ENCODE measurements at regions not wholly inside any gene's neighbourhood (a gene's known extent, or its start where the extent isn't known, plus 50 kb on each side); places are given as distances from the start of the nearest gene placed in this dataset.
A peak's percentile ranks its signal among the peaks of the same experiment; 100 is the strongest.

DNA sequence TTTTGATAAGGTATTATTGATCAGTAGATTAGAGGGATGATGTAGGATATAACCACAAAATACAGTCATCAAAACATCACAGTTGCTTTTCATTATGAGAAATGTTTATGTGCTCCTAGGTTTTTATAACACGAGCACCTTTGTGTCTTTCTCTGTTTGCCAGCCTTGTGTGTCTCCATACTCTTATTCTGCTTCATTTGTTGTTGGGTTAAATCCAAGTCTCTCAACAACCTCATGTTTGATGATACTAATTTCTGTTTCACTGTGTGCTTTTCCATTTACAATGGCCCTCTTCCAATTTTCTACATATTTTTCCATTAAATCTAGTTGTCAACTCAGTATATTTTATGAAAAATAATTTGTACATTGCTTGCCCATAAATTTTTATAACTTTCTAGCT, 107.7 kb upstream of the POU2AF2 start:
- DNase-seq: no peak

DNA sequence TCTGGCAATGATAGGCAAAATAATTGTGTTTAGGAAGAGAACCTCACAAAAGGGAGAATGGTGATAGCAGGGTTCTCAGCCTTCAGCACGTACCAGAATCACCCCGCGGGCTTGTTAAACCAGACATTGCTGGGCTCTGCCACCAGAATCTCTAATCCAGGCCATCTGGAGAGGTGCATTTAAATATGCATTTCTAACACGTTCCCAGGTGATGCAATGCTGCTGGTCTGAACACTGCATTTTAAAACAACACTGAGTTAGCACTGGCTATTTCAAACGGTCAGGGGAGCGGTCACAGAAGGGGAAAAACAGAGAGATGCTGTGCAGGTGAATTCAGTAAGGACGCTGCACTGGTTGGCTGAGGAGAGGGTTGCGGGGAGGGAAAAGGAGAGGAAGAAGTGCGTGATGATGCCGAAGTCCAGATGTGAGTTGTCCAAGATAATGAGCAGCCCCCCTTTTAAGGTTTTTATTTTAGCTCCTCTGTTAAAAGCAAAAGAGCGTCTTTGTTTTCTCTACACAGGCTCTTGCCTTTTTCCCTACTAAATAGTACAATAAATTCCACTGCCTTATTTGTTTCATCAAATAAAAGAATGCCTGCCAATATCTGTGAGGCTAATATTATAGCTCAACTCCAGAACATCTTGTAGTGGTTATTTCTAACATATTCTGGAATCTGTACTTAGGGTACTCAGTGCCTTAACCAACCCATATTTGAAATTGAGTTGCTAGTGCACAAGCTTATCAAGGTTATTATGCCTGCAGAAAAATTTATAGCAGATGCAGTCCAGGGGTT, 109.6 kb upstream of the POU2AF2 start:
- no peak for DNase-seq

DNA sequence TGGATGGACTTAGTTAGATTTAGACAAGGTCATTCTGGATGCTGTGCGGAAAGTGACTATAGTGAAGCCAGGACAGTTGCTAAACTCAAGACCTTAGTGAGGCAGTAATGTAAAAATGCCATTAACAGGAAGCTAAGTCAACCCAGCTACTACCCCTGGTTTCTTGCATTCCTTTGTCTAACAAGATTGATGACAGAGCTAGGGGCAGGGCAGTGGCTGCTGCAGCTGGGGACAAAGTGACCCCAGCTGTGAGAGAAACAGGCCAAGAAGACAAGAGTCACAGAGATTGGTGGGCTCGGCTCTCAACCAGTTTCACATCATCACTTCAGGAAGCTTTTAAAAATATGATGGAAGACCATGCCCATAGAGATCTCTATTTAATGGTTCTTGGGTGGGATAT, 110.4 kb upstream of the POU2AF2 start:
- DNase-seq: no peak

DNA sequence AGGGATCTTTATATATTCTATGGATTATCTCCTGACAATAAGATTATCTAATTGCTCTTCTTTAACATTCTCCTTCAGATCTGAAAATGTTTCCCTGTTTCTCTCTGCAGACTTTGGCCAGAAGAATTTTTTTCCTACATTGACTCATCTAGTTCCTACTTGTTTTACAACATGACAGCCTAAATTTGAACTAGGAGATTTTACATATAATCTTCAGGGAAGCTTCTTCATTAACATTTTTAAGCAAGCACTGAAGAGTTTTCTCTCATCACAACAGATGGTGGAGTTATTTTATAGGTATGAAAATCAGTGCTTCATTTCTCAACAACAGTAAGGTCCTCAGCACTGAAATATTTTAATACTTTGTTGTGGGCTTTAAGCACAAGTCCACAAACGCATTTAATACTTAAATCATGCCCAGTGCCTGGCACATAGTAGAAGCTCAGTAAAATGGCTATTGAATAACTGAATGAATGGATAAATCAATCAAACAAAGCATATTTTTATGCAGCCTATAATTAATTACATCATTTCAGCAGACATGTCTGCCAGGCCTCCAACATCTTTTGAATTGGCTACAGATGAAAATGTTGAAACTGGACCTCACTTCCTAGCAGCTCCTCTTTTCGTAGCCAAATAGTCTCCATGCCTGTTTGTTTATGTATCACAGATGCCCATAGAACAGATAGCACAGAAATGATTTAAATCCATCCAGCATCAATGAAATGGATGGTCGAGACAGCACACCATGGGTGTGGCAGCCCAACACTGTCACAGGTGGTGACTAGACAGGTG, 117.3 kb upstream of the POU2AF2 start:
- DNase-seq: no peak

DNA sequence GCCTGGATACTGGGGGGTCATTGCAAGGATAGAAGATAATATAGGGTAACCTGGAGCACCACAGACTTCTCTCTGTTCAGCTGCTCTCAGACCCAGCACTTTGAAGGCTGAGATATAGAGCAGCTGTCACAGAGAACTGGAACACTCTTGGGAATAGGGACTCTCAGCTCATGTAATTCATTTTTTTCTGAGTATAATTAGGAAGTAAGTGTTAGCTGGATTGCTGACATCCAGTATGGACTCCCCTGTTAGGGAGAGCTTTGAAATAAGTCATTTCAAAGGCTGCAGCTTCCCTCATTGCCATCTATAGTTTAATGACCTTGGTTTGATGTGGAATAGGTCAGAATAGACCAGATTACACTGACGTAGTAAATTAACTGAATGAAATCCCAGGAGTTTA, 120.8 kb upstream of the POU2AF2 start:
- DNase-seq: no peak

DNA sequence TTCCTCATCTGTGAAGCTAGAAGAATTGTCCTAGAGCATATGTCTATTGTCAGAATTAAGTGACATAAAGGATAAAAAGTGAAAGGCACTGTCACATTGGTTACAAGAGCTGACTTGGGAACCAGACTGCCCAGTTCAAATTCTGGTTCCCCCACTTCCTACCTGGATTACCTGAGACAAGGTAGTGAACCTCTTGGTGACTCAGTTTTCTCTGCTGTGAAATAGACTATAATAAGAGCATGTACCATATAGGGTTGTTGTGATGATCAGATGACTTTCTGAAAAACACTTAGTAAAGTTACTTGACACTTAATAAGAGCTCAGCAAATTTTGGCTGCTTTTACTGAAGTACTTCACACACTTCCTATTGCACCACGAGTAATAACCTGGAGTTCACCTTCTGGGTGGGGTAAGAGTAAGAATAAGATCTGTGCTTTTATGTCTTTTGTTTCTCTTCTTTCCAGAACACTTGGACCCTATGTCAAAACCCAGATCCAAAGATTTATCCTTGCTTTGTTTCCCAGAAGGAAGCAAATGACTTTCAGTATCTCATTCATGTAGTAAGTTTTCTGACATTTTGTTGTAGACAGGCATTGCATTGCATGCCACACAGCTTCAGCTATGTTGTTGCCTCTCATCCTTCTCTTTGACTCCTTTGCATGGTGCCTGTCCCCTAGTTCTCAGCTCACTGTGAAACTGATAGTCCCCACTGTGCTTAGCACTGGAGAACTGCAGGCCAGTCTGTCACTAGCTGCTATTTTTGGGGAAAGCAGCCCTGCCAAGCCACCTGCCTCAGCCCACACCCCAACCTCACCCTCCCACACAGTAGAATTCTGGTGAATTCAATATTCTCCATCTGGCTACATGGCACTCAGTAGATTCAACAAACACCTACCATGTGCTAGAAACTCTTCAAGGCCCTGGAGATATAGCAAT, 121.8 kb upstream of the POU2AF2 start:
- DNase-seq: no peak

DNA sequence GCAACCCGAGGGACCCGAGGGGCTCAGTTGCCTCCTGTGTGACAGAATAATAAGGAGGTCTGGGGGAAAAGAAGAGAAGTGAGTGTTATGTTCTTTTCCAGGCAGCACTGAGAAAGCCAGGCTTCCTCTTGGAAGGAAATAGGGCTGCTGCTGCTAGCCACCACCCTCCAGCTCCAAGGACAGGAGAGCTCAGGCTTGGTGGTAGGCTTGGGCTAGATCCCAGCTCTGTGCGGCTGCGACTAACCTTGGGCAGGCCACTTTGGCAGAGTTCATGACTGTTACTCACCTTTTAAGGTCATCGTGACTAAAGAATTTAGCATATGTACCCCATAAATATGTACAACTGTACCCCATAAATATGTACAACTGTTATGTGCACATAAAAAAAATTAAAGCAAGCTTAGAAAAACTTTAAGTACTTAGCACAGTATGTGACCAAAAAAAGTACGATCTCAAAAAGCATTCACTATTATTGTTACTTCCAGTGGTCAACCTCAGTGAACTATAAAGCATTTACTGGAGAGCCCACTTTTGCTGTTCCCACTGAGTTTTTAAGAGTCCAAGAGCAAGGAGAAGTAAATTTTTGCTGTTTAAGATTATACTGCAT, 124.7 kb upstream of the POU2AF2 start:
- no peak for DNase-seq

DNA sequence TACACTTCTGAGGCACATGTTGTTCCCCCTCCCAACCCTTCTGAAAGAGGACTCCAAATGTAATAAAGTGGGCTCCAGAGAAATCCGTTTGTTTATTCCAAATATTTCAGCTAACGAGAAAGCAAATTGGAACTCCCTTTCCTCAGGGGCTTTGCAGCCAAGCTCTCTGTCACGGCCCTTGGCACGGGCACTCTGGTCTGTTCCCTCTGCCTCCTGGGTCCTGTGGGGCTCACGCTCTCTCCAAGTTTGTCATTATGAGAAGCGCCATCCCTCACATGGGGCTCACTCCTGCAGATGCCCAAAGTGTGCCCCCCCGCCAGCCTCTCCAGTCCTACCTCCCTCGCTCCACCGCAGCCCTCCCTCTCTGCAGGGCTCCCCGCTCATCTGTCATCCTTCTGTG, 125.4 kb upstream of the POU2AF2 start:
- DNase-seq: no peak

DNA sequence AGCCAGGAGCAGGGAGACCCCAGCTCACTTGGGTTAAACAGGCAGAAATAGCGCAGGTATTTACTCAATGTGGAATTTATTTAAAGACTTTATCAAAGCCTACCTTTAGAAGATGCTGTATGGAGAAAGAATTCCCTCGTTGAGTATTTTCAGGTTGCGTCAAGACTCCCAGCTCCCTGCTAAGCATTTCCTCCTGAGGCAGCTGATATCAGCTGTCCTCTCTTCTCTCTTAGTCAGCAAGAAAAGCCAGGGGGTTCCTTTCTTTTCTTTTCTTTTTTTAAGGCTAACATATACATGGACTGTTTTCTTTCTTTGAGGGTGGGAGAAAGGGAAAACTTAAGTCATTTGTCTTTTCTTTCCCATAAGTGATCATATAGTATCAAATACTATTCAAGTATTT, 125.8 kb upstream of the POU2AF2 start:
- DNase-seq: no peak

DNA sequence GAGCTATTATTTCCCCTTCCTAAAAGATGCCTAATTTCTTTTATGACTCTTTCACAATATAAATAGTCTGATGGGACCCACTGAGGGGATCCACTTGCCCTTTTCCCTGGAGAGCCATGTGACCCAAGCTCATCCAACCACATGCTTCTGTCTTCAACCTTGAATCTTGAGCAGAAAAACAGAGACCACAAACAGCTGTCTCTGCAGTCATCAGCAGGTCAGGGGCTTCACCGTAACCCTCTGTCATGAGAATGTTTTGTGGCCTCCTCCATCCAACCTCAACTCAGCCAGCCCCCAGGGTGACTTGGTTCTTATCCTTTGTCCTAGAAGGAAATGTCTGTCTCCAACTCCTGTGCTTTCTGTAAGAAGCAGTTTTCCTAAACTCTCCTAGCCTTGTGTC, 129.6 kb upstream of the POU2AF2 start:
- no peak for DNase-seq

DNA sequence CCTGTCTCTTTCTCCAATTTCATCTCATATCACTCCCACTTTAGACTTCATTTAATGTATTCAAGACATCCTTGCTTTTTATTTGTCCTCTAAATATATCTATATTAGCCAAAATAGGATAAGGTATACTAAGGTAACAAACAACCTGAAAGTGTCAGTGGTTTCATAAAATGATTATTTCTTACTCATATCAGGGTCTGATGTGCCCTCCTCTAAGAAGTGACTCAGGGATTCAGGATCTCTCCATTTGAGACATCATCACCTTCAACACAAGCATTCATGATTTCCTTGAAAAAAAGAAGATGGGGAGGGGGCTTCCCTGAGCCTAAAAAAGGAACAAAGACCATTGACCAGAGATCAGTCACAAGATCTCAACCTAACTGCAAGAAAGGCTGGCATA, 131.4 kb upstream of the POU2AF2 start:
- no peak for DNase-seq

DNA sequence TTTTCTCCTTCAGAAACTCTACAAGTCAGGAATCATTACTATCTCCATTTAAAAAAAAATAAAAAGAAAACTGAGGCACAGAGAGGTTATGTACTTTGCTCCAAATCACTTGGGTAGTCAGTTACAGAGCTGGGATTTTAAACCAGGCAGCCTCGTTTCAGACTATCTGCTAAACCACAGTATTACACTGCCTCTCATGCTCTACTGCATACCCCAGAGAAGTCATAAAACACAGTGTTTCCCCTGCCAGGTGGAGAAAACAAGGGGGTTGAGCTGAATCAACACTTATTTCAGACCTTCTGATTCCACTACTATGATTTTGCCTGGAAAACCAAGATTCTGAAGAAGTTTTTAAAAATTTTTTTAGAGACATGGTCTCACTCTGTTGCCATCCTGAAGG, 132.9 kb upstream of the POU2AF2 start:
- no peak for DNase-seq

DNA sequence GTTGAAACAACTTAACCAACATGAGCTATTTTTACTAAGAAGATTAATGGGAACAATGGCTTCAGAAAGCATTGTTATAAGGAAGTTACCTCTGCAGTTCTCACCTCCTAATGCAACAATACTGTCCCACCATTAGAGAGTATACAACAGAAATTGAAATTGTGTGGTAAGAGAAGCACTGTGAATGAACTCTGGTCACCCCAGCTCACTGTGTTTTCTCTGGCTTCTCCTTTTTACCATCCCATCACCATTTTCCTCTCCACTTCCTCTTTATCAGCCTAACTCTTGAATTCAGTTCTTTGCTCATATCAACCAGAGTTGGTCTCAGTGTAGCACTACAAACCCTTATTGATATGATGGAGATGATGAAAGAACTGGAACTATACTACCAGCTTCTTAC, 138.0 kb upstream of the POU2AF2 start:
- DNase-seq: no peak

DNA sequence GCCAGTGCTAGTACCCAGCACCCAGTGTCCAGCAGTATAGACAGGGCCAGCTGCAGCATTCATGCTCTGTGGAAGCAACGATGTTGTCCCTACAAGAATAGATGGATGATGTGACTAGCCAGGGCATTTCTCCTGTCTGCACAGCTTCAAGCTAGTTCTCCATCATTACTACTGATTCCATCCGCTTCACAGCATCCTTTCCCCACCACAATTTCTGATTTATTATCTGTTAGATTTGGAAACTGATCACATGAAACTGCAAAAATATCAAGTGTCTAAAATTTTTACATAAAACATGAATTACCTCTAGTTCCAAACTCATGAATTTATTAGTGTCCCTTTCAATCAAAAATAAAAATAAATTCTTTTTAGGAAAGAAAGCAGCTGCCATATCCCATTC, 138.9 kb upstream of the POU2AF2 start:
- no peak for DNase-seq

DNA sequence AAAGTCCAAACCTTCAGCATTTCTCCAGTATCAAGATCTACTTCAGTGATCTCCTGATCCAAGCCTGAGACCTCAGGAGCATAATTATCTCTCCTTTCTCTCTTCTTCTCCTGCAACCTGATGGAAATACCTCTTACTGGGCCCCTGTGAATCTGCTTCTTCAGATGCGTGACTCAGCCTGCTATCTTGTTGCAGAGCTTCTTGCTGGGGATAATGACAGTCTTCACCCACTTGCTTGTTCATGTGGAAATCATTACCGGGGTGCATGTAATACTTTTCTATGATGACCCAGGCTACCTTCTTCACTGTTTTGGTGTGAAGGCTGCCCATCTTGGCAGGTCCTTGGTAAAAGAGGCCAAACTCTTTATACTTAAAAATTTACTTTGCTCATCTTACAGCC, 140.0 kb upstream of the POU2AF2 start:
- DNase-seq: no peak

DNA sequence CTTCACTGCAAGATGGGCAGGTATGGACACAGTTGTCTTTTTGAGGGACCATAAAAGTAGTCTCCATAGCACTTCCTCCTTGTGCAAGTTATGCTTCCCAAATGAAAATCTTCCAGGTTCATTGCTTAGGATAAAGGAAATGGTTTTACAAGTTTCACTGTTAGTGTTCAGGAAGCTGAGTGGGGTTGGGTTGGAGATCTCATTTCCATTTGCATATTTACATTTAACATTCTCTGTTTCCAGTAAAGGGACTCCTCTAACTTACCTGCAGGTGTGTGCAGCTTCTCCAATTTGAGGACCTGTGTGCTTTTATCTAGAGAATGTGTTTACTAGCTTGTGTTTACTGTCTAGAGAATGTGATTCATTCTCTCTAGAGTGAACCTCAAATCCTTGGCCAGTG, 141.3 kb upstream of the POU2AF2 start:
- no peak for DNase-seq

DNA sequence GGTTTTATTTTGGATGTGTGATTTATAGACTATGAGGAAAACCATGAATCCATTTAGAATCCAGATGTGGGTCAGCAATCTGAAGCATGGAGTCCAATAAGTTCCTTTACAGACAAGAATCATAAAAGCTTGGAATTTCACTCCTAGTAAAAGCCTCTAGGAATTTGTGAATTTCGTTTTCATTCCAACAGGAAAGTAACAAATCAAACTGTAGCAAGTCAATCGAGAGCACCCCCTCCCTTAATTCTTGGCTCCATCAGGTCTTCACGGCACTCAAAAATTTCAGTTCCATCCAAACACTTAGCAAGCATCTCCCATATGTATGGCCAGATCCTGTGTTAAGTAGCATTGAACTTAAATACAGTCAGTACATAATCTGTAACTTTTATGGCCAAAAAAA, 143.6 kb upstream of the POU2AF2 start:
- DNase-seq: no peak

DNA sequence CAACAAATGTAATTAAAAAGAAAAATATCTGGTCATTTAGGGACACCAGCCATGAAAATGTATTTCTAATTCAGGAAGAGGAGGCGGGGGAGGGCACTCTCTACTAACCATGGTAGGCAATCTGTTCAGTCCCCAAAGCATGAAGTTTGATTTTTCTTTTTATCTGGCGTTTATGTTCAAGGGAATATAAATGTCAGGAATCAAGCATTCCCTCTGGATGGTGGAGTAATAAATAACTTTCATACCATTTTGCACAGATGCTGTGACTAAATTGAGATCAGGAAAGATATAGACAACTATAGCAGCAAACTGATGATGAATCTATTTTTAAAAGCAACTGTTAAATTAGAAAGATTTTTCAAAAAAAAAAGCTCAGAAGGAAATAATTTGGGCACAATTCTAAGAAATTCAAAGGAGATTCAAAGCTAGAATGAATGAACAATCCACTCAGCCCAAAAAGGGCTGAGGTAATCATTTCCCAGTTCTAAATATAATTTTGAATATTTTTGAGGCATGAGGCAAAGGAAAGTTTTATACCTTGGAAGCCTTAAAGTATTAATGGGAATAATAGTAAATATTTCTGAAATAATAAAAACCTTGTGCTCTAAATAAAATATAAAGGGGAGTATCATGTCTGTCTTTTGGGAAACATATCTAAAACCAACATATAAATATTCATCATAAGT, 146.4 kb upstream of the POU2AF2 start:
- DNase-seq: no peak

DNA sequence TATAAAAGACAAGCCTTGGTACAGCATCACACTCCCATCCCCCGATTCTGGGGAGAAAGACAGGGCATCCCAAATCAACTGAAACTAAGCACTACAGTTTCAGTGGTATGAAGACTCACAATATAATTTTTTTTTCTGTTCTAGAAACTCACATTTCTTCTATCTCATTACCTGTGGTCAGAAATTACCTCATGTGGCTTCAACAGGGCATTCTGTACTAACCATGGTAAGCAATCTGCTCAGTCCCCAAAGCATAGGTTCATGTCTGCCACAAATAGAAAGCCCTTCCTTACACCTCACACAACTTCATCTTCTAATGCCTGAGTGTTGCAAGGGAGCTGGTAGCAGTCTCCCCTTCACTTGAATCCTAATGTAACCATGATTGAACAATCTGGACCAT, 147.4 kb upstream of the POU2AF2 start:
- DNase-seq: no peak

DNA sequence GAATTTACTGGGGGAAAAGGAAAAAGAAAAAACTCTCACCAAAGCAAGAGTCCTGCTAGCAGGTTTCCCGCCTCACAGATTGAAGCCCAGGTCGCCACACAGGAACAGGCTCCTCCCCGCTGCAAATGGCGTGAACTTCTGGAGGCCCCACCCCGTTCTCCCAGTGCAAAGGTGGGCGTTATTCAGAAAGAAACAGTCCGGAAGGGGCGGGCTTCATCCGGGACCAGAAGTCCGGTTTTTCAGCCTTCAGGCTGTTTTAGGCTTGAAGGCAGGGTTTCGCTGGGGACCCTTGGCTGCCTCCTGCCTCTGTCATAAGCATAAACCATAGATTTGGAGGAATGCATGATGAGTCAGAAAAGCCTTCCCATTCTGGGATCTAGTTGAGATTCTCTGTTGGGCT, 148.3 kb upstream of the POU2AF2 start:
- DNase-seq: peak; percentile 82

DNA sequence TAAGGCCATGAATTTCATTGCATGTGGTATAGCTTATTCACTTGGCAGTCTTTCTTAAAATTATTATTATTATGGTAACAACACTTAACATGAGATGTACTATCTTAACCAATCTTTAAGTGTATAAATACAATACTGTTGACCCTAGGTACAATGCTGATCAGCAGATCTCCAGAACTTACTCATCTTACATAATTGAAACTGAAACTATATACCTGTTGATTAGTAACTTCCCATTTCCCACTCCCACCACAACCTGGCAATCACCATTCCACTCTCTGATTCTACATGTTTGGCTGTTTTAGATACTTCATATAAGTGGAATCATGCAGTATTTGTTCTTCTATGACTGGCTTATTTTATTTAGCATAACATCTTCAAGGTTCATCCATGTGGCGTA, 150.2 kb upstream of the POU2AF2 start:
- no peak for DNase-seq

DNA sequence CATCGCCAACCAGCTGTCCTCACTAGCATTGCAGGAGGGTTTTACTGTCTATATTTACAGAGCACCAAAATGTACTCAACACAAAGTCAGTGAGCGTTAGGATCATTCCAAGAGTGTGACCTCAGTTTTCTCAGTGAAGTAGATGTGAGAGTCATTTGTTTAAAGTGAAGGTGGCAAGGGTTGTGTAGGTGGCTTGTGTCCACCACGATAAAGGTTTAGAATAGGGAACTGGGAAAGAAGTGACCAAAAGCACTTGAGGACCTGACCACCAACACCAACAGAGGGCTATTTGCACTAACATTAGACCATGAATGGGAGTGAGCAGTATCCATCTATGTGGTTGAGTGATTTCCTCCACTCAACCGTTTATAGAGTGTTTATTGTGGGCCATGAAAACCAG, 152.5 kb upstream of the POU2AF2 start:
- DNase-seq: no peak
